Thoracic aorta (tissue), 2 donors: ENCODE measurements at regions not wholly inside any gene's neighbourhood (a gene's known extent, or its start where the extent isn't known, plus 50 kb on each side); places are given as distances from the start of the nearest gene placed in this dataset.
"Not testable (repeated sequence)": the region's sequence is repeated elsewhere in the genome, so short reads cannot be mapped to it uniquely, and the experiment has no call there.

ENCODE experiments used
- ATAC-seq: fragments of 150-250 bp; one replicate; pipeline ENCODE4 v1.8.0; 2017; ENCODE audit warnings: low read depth; ENCODE audit not compliant: insufficient number of reproducible peaks, low FRiP score
- DNase-seq: peaks from one replicate; pipeline ENCODE4 v3.0.0-alpha.2; 2020; ENCODE audit warnings: low spot score
- H3K27ac ChIP-seq, 2 donors: fragments of 200-600 bp; sonication (generic); 1 replicate in 1 of 2; 2 replicates in 1 of 2; pipeline ENCODE4 v1.5.1; 2016; ENCODE audit warnings: mild to moderate bottlenecking in 2 of 2, moderate library complexity in 2 of 2
- H3K27me3 ChIP-seq: fragments of 200-600 bp; sonication (generic); replicated peaks from 2 replicates; pipeline ENCODE4 v1.6.0; 2016; ENCODE audit warnings: mild to moderate bottlenecking; ENCODE audit not compliant: insufficient read depth
- H3K36me3 ChIP-seq: fragments of 200-600 bp; sonication (generic); one replicate; pipeline ENCODE4 v1.5.1; 2016
- H3K4me1 ChIP-seq, 2 donors: fragments of 200-600 bp; sonication (generic); 1 replicate in 1 of 2; 2 replicates in 1 of 2; pipeline versions ENCODE4 v1.5.1 to v1.6.0; 2016; ENCODE audit warnings: low read depth in 2 of 2, mild to moderate bottlenecking in 1 of 2; ENCODE audit not compliant: control insufficient read depth in 1 of 2
- H3K4me3 ChIP-seq: fragments of 200-600 bp; sonication (generic); 2 replicates; pipeline ENCODE4 v1.5.1; 2016; ENCODE audit warnings: mild to moderate bottlenecking
- H3K9me3 ChIP-seq: fragments of 200-600 bp; sonication (generic); 2 replicates; pipeline ENCODE4 v1.5.1; 2016
- CTCF ChIP-seq: fragments of 200-600 bp; sonication (generic); IDR thresholded peaks from one replicate; pipeline ENCODE4 v1.5.1; 2019; ENCODE audit warnings: antibody characterized with exemption

GRCh38 chr13:71360041-71360440 lies 507.0 kb downstream of the DACH1 start:
- H3K4me3 ChIP-seq, result no peak overlapping the region
- H3K9me3 ChIP-seq, result no peaks in the 10 kb centered on the region
- no peaks in the 10 kb centered on the region for H3K4me1 ChIP-seq
- no peaks in the 10 kb centered on the region for H3K27me3 ChIP-seq
- ATAC-seq, result no peak
- H3K36me3 ChIP-seq, result no peaks in the 10 kb centered on the region
- no peak for TF ChIP-seq CTCF
- no peak overlapping the region for H3K27ac ChIP-seq
- no peak for DNase-seq

- H3K27me3 ChIP-seq, result no peaks in the 10 kb centered on the region
- ATAC-seq (no peak), DNase-seq (no peak)
- no peaks in the 10 kb centered on the region for H3K4me1 ChIP-seq
- H3K9me3 ChIP-seq, result no peaks in the 10 kb centered on the region
- TF ChIP-seq CTCF, result no peak
- no peaks in the 10 kb centered on the region for H3K36me3 ChIP-seq
- no peak overlapping the region for H3K4me3 ChIP-seq
- no peak overlapping the region for H3K27ac ChIP-seq
These were observed 507.4 kb downstream of the DACH1 start for GRCh38 chr13:71359641-71360040.

- TF ChIP-seq CTCF, result no peak
- Histone ChIP-seq H3K36me3 (no peaks in the 10 kb centered on the region), H3K27ac (no peak overlapping the region), H3K27me3 (no peaks in the 10 kb centered on the region), H3K9me3 (no peaks in the 10 kb centered on the region), H3K4me1 (no peaks in the 10 kb centered on the region), H3K4me3 (no peak overlapping the region)
- ATAC-seq (no peak), DNase-seq (no peak)
These were observed 508.8 kb downstream of the DACH1 start for GRCh38 chr13:71358218-71358617.

- no peaks in the 10 kb centered on the region for H3K4me1 ChIP-seq
- no peak overlapping the region for H3K4me3 ChIP-seq
- TF ChIP-seq CTCF, result no peak
- no peaks in the 10 kb centered on the region for H3K27me3 ChIP-seq
- no peak for DNase-seq
- H3K27ac ChIP-seq, result no peak overlapping the region
- no peak for ATAC-seq
- H3K9me3 ChIP-seq, result no peaks in the 10 kb centered on the region
- no peaks in the 10 kb centered on the region for H3K36me3 ChIP-seq
These were observed 512.0 kb downstream of the DACH1 start for GRCh38 chr13:71355010-71355409.

DNA sequence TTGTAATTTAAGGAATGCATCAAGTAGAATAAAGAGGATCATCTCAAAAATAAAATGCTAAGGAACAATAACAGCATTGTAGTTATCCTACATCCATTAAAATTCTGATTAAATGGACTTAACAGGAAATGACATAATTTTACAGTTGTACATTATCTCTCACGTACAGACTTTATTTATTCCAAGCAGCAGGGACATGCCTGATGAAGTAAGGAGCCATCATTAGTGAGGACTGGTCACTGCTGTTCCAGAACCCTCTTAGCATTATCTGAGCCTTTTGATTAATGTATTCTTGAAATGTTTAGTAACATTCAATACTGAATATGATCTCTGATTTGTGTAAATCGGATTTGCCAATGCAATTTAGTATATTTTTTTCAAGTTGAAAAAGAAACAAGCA lies 516.1 kb downstream of the DACH1 start:
- Histone ChIP-seq H3K27me3 (no peaks in the 10 kb centered on the region), H3K4me1 (no peaks in the 10 kb centered on the region), H3K4me3 (no peak overlapping the region), H3K27ac (no peak overlapping the region), H3K9me3 (no peaks in the 10 kb centered on the region), H3K36me3 (no peaks in the 10 kb centered on the region)
- DNase-seq, result no peak
- ATAC-seq, result no peak
- TF ChIP-seq CTCF, result no peak

DNA sequence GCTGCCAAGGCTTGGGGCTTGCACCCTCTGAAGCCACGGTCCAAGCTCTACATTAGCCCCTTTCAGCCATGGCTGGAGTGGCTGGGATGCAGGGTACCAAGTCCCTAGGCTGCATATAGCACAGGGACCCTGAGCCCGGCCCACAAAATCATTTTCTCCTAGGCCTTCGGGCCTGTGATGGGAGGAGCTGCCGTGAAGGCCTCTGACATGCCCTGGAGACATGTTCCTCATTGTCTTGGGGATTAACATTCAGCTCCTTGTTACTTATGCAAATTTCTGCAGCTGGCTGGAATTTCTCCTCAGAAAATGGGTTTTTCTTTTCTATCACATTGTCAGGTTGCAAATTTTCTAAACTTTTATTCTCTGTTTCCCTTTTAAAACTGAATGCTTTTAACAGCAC lies 521.1 kb downstream of the DACH1 start:
- H3K36me3 ChIP-seq, H3K4me3 ChIP-seq, H3K9me3 ChIP-seq, DNase-seq, H3K4me1 ChIP-seq, ATAC-seq, H3K27ac ChIP-seq, H3K27me3 ChIP-seq: not testable (repeated sequence)
